A673 (cell line): ENCODE measurements at regions not wholly inside any gene's neighbourhood (a gene's known extent, or its start where the extent isn't known, plus 50 kb on each side); places are given as distances from the start of the nearest gene placed in this dataset.
"Not testable (repeated sequence)": the region's sequence is repeated elsewhere in the genome, so short reads cannot be mapped to it uniquely, and the experiment has no call there.

Experiments
- BruUV-seq: library from RNA; stranded (reverse); fragments of 400-500 nt; replicated peaks from 2 replicates; lab custom pipeline; 2021; lab: Mats Ljungman, UMichigan
- CTCF ChIA-PET: fragments of 300-600 bp; sonication (Branson Sonifier 250); formaldehyde crosslinking; loops from one replicate; lab custom pipeline; 2022; ENCODE audit warnings: antibody characterized with exemption; lab: Charles Lee
- POLR2A ChIA-PET: fragments of 300-600 bp; sonication (Branson Sonifier 250); formaldehyde crosslinking; loops from one replicate; lab custom pipeline; 2022; ENCODE audit warnings: antibody characterized with exemption; ENCODE audit not compliant: low non-redundant PET; lab: Charles Lee
- DNase-seq: peaks from one replicate; pipeline ENCODE4 v3.0.0-alpha.2; 2015; ENCODE audit warnings: low spot score
- H3K27ac ChIP-seq: fragments of 200-600 bp; sonication (generic); 2 replicates; pipeline ENCODE4 v1.5.1; 2016; ENCODE audit warnings: mixed run types, low read depth, mild to moderate bottlenecking, mixed read lengths, antibody characterized with exemption, low read length; ENCODE audit not compliant: poor library complexity, severe bottlenecking
- H3K27me3 ChIP-seq: fragments of 200-600 bp; sonication (generic); replicated peaks from 2 replicates; pipeline ENCODE4 v1.6.1; 2017; ENCODE audit warnings: mixed run types, low read depth, mild to moderate bottlenecking, mixed read lengths, antibody characterized with exemption, low read length; ENCODE audit not compliant: insufficient read depth, poor library complexity
- H3K36me3 ChIP-seq: fragments of 200-600 bp; sonication (generic); 2 replicates; pipeline ENCODE4 v1.6.1; 2016; ENCODE audit warnings: mixed run types, mild to moderate bottlenecking, mixed read lengths, antibody characterized with exemption, low read length; ENCODE audit not compliant: insufficient read depth, poor library complexity, severe bottlenecking
- H3K4me1 ChIP-seq: fragments of 200-600 bp; sonication (generic); 2 replicates; pipeline ENCODE4 v1.6.1; 2017; ENCODE audit warnings: mixed run types, mild to moderate bottlenecking, mixed read lengths, antibody characterized with exemption, low read length; ENCODE audit not compliant: insufficient read depth, poor library complexity, severe bottlenecking
- H3K4me3 ChIP-seq: fragments of 200-600 bp; sonication (generic); 2 replicates; pipeline ENCODE4 v1.5.1; 2016; ENCODE audit warnings: low read depth, mixed run types, mild to moderate bottlenecking, mixed read lengths, low read length; ENCODE audit not compliant: poor library complexity, severe bottlenecking
- H3K9me3 ChIP-seq: fragments of 200-600 bp; sonication (generic); 2 replicates; pipeline ENCODE4 v1.6.1; 2016; ENCODE audit warnings: mixed run types, low read depth, mild to moderate bottlenecking, mixed read lengths, antibody characterized with exemption, low read length; ENCODE audit not compliant: poor library complexity, severe bottlenecking
- CTCF ChIP-seq: fragments of 300-800, 200-600 bp; sonication (generic); conservative IDR thresholded peaks from 2 replicates; pipeline ENCODE4 v1.5.1; 2017; ENCODE audit warnings: low read depth, mild to moderate bottlenecking, antibody characterized with exemption, low read length, moderate library complexity, mixed read lengths
- EZH2 ChIP-seq: fragments of 200-600 bp; sonication (generic); IDR thresholded peaks from 2 replicates; pipeline ENCODE4 v1.6.1; 2017; ENCODE audit warnings: borderline replicate concordance, low read depth, mild to moderate bottlenecking, mixed read lengths, antibody characterized with exemption, low read length; ENCODE audit not compliant: poor library complexity, severe bottlenecking
- intact Hi-C: fragments of 100-400 bp; cut with micrococcal nuclease; formaldehyde crosslinking; loops from one replicate; pipeline ENCODE4 v1.10.0; 2022; ENCODE audit not compliant: unreplicated experiment

- Histone ChIP-seq H3K9me3 (no peaks in the 10 kb centered on the region), H3K27ac (no peak overlapping the region), H3K27me3 (no peaks in the 10 kb centered on the region), H3K4me3 (no peak overlapping the region), H3K4me1 (no peaks in the 10 kb centered on the region), H3K36me3 (no peaks in the 10 kb centered on the region)
- ChIA-PET POLR2A (no interaction called here), CTCF (no interaction called here)
- no TSS peak for BruUV-seq
- no peak for DNase-seq
- TF ChIP-seq EZH2 (no peak), CTCF (no peak)
- intact Hi-C loops: loop anchor here (10.0 kb wide), 1 partner anchor 325 kb away; no protein-coding TSS in a partner anchor
Measured at GRCh38 chr2:67329513-67329912, 67.6 kb upstream of the ETAA1 start.

- H3K27ac ChIP-seq: no peak overlapping the region
- intact Hi-C loops: loop anchor here (10.0 kb wide), 1 partner anchor 325 kb away; no protein-coding TSS in a partner anchor
- no peaks in the 10 kb centered on the region for H3K27me3 ChIP-seq
- BruUV-seq: no TSS peak
- no peak overlapping the region for H3K4me3 ChIP-seq
- H3K4me1 ChIP-seq: no peaks in the 10 kb centered on the region
- TF ChIP-seq EZH2 (no peak), CTCF (no peak)
- ChIA-PET CTCF (no interaction called here), POLR2A (no interaction called here)
- H3K36me3 ChIP-seq: no peaks in the 10 kb centered on the region
- H3K9me3 ChIP-seq: no peaks in the 10 kb centered on the region
- no peak for DNase-seq
Measured at GRCh38 chr2:67329951-67330350, 67.2 kb upstream of the ETAA1 start.

GRCh38 chr2:67331419-67332086 lies 65.6 kb upstream of the ETAA1 start:
- POLR2A ChIA-PET, H3K4me1 ChIP-seq, H3K9me3 ChIP-seq, H3K36me3 ChIP-seq, BruUV-seq, H3K4me3 ChIP-seq, H3K27ac ChIP-seq, intact Hi-C loops, H3K27me3 ChIP-seq, DNase-seq, CTCF ChIA-PET: not testable (repeated sequence)

GRCh38 chr2:67337903-67338302 lies 59.2 kb upstream of the ETAA1 start:
- TF ChIP-seq EZH2: no peak
- TF ChIP-seq CTCF: no peak
- intact Hi-C loops: no loop called here
- no peaks in the 10 kb centered on the region for H3K4me1 ChIP-seq
- no peaks in the 10 kb centered on the region for H3K9me3 ChIP-seq
- H3K27ac ChIP-seq: no peak overlapping the region
- ChIA-PET CTCF (no interaction called here), POLR2A (no interaction called here)
- H3K36me3 ChIP-seq: no peaks in the 10 kb centered on the region
- no peaks in the 10 kb centered on the region for H3K27me3 ChIP-seq
- no peak overlapping the region for H3K4me3 ChIP-seq
- no TSS peak for BruUV-seq
- DNase-seq: no peak
